ENCODE measurements at regions not wholly inside any gene's neighbourhood (a gene's known extent, or its start where the extent isn't known, plus 50 kb on each side); places are given as distances from the start of the nearest gene placed in this dataset.

GRCh38 chr2:145017149-145017548 is 497.2 kb upstream of the ZEB2 start:
- no peak overlapping the region for H3K4me3 ChIP-seq
- no peaks in the 10 kb centered on the region for H3K27me3 ChIP-seq
- TF ChIP-seq POLR2A (IDR thresholded peaks at IDR 0.05) (no peak), CTCF (IDR thresholded peaks at IDR 0.05) (no peak)
- H3K27ac ChIP-seq, result no peak overlapping the region
- H3K9me3 ChIP-seq, result no peaks in the 10 kb centered on the region
- no peaks in the 10 kb centered on the region for H3K4me1 ChIP-seq
- no peaks in the 10 kb centered on the region for H3K36me3 ChIP-seq
- DNase-seq, result no peak

GRCh38 chr2:145016711-145017110 is 496.8 kb upstream of the ZEB2 start:
- Histone ChIP-seq H3K4me1 (no peaks in the 10 kb centered on the region), H3K27ac (no peak overlapping the region), H3K36me3 (no peaks in the 10 kb centered on the region), H3K27me3 (no peaks in the 10 kb centered on the region), H3K9me3 (no peaks in the 10 kb centered on the region), H3K4me3 (no peak overlapping the region)
- TF ChIP-seq CTCF (IDR thresholded peaks at IDR 0.05), result no peak
- no peak for TF ChIP-seq POLR2A (IDR thresholded peaks at IDR 0.05)
- no peak for DNase-seq

- Histone ChIP-seq H3K27me3 (no peaks in the 10 kb centered on the region), H3K9me3 (no peaks in the 10 kb centered on the region), H3K4me3 (no peak overlapping the region), H3K4me1 (no peaks in the 10 kb centered on the region), H3K36me3 (no peaks in the 10 kb centered on the region), H3K27ac (no peak overlapping the region)
- DNase-seq, result no peak
- TF ChIP-seq CTCF (IDR thresholded peaks at IDR 0.05) (no peak), POLR2A (IDR thresholded peaks at IDR 0.05) (no peak)
Measured at GRCh38 chr2:145015561-145015960, 495.6 kb upstream of the ZEB2 start.

GRCh38 chr2:145012806-145013205 is 492.9 kb upstream of the ZEB2 start:
- DNase-seq, result no peak
- H3K27ac ChIP-seq, result no peak overlapping the region
- no peak overlapping the region for H3K4me3 ChIP-seq
- no peaks in the 10 kb centered on the region for H3K9me3 ChIP-seq
- no peaks in the 10 kb centered on the region for H3K36me3 ChIP-seq
- H3K4me1 ChIP-seq, result no peaks in the 10 kb centered on the region
- TF ChIP-seq POLR2A (IDR thresholded peaks at IDR 0.05), result no peak
- TF ChIP-seq CTCF (IDR thresholded peaks at IDR 0.05), result no peak
- H3K27me3 ChIP-seq, result no peaks in the 10 kb centered on the region

GRCh38 chr2:145012214-145012670 is 492.3 kb upstream of the ZEB2 start:
- Histone ChIP-seq H3K27me3 (no peaks in the 10 kb centered on the region), H3K36me3 (no peaks in the 10 kb centered on the region), H3K4me1 (no peaks in the 10 kb centered on the region), H3K4me3 (no peak overlapping the region), H3K9me3 (no peaks in the 10 kb centered on the region), H3K27ac (no peak overlapping the region)
- DNase-seq, result no peak
- no peak for TF ChIP-seq CTCF (IDR thresholded peaks at IDR 0.05)
- TF ChIP-seq POLR2A (IDR thresholded peaks at IDR 0.05), result no peak

GRCh38 chr2:145010635-145011034 is 490.7 kb upstream of the ZEB2 start:
- no peaks in the 10 kb centered on the region for H3K4me1 ChIP-seq
- no peak overlapping the region for H3K27ac ChIP-seq
- H3K9me3 ChIP-seq, result no peaks in the 10 kb centered on the region
- no peak for DNase-seq
- TF ChIP-seq CTCF (IDR thresholded peaks at IDR 0.05) (no peak), POLR2A (IDR thresholded peaks at IDR 0.05) (no peak)
- H3K27me3 ChIP-seq, result no peaks in the 10 kb centered on the region
- no peak overlapping the region for H3K4me3 ChIP-seq
- no peaks in the 10 kb centered on the region for H3K36me3 ChIP-seq

Measured in Peyer's patch (tissue), 4 donors.